HG03095 (cell line): ENCODE measurements at regions not wholly inside any gene's neighbourhood (a gene's known extent, or its start where the extent isn't known, plus 50 kb on each side); places are given as distances from the start of the nearest gene placed in this dataset.
"Not testable (repeated sequence)": the region's sequence is repeated elsewhere in the genome, so short reads cannot be mapped to it uniquely, and the experiment has no call there.

Source experiments
- ATAC-seq: cut with Tn5 transposase; IDR thresholded peaks from one replicate; pipeline ENCODE4 v1.9.1; 2021; ENCODE audit warnings: moderate library complexity; ENCODE audit not compliant: unreplicated experiment

DNA sequence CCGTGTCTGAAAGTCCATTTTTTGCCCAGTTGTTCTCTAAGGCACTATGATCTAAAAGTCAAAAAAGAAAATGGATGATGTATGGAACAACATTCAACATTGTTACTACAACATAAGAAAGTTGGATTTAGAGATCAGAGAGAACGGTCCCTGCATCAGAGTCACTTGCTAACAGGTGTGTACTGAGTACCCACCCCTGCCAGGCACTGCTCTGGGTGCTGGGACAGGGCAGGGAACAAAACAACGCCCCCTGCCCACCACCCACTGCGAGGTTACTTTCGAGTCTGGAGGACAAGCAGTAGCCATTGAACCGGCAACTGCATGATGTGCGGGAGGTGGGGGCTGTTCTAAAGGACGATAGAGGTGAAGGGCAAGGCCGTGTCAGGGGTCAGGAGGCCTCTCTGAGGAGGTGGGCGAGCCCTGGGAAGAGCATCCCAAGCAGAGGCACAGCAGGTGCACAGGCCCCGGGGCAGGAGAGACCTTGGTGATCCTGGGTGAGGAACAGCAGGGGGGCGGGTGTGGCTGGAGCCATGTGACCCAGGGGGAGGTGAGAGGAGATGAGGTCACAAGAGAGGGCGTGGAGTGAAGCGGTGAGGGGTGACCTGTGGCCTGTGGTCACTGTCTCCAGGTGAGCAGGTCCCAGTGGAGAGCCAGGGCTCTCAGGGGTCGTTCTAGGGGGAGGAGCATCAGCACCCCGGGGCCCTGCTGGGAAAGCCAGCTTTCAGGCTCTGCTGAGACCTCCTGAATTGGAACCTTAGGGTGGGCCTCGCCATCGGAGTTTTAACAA is 197.5 kb upstream of the SULF2 start:
- no peak for ATAC-seq

- no peak for ATAC-seq
Observed at GRCh38 chr20:47981222-47981621, 195.9 kb upstream of the SULF2 start.

- ATAC-seq: no peak
Observed at GRCh38 chr20:47980336-47981177, 195.3 kb upstream of the SULF2 start.

- not testable (repeated sequence) for ATAC-seq
Observed at GRCh38 chr20:47979361-47980095, 194.2 kb upstream of the SULF2 start.

DNA sequence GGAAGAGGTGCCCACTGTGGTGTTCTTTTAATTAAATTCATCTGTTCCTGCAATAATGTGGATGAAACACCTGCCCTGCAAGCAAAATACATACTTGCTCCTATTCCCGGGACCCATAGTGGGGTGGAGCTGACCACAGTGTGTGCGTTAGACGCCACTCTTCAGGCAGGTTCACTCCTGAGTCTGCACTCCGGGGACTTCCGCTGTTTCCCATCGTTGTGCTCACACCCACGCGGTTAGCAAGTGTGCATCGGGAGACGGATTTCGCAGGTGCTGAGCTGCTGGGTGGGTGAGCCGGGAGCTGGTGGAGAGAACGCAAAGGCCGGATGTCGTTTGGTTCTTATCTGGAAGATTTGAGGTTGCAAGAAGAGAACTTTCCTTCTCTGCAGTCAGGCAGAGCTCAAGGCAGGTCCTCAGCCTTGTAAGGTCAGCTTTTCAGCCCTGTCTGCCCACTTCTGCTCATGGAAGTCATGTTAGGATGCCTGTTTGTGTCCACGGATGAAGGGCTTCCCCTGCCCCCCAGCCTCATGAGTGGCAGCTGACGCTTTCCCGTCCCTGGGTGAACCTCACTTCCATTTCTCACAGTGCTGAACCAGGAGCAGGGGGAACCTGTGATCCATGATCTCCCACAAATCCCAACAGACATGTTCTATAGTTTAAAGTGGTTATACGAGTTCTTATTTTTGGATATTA is 193.3 kb upstream of the SULF2 start:
- not testable (repeated sequence) for ATAC-seq

DNA sequence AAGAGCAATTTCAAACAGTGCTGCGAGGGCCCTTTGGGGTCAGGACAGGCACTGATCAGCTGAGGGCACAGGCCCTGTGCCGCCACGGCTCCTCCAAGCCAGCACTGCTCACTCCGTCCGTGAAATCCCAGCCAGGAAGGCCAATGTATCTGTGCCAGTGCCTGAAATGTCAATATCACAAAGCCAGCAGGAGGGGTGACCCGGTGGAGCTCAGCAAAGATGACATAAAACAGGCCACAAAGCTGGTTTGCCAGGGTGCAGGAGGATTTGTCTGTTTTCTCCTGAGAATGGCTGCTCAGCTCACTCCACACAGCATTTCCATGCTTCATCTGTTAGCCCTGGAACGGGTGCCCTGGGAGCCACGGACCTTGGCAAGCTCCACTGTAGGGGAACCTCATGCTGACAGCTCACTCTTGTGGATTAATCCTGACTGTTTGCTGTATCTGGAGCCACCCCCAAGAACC is 192.5 kb upstream of the SULF2 start:
- ATAC-seq: not testable (repeated sequence)

DNA sequence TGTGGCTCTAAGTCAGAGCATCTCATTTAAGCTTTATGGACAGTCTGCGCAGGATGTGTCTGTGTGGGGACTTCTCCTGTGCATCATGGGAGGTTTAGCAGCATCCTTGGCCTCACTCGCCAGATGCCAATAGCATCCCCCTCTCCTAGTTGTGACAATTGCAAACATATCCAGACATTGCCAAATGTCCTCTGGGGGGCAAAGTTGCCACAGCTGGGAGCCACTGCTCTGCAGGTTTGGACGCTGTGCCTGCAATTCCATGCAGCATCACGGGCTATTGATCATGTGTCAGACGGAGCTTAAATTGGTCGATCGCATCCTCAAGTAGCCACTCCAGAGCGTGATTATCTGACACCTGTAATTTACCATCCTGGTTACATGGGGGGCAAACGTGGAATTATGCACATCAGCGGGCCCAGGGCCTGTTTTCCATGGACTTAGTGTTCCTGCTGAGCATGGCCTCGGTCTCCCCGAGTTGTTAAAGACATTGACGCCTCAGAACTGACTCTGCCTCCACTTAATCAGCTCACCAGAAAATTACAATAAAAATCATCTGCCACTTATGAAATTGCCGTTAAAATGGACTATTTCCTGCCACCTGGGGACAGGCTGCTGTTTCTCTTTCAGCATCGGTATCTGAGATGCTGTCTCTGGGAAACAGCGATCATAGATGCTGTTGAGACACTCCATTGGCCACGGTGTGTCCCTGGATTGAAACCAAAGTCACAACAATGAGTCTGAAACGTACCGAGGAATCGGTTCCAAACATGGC is 191.9 kb upstream of the SULF2 start:
- ATAC-seq: not testable (repeated sequence)

DNA sequence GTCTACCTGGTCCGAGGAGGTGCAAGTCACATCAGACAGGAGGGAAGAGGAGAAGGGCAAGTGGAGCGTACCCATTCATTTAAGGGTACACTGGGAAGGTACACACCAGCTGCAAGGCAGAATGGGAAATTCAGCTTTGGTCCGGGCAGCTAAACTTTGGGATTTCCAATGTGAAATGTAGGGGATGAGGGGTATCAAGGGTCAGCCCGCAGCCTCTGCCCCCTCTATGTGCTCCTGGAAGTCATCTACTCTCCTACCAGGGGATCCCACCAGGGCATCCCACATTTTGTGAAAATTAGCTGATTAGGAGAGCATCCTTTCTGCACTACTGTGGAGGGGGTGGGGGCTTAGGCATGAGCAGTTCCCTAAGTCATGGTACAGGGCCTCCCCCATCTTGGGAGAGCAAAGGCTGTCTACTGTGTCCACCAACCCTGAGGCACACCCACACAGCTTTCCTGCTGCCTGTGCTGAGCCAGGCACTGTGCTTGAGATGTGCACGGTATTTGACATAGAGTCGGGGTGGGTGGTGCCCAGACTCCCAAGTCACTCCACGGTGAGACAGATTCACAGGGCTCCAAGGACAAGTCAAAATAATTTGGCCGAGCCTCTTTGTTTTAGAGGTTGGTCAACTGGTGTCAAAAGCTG is 189.1 kb upstream of the SULF2 start:
- ATAC-seq: no peak

DNA sequence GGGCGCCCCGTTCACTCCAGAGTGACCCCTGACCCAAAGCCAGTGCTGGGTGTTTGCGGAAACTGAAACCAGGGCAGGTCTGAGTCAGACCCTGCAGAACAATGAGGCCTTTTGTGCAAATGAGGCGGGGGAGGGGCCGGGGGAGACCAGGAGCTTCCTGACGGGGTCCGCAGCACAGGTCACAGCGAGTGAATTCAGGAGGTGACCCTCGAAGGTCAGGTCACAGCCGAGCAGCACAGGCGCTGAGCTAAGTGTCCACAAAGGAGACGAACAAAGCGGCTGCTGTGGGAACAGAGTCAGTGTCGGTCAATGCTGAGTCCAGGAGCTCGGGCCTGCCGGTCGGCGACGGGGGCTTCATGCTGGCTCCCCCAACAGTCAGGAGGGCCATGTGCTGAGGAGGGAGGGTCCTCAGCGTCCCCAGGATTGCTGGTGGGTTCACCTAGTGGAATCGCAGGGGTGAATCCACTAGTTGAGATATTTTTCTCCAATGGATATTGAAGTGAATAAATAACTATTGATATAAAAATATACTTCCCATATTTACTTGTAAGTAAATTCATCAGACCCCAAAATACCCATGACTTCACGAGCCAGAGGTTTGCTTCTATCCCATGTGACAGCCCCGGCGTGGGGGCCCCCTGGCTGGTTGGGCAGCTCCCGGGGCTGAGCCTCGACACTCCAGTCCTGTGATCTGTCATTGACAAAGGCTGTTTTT is 188.4 kb upstream of the SULF2 start:
- ATAC-seq: no peak

- no peak for ATAC-seq
Observed at GRCh38 chr20:47972916-47973309, 187.6 kb upstream of the SULF2 start.

DNA sequence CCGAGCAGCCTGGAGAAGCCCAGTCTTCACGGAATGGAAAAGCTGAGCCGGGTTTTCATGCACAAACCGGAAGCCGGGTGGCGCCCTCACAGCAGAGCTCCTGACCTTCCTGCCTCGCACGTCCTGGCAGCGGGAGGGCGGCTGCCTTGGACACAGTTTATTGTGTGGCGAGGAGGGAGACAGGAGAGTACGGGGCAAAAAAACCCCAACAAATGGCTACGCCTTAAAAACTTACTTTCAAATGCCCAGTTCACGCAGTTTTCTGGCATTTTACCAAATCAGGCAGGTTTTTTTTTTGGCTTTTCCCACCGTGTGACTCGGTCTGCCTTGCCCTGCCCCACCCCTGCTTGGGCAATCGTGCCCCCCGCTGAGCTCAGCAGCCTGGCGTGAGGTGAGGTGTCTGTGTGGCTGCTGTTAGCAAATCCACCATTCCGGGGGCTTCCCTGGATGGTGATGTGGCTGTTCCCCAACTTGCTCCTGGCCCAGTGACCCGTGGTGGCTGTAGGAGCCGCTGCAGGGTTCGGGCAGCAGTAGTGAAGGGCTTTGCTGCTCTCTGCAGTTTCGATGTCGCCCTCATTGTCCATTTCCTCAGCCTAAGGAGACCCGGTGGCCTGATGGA is 187.1 kb upstream of the SULF2 start:
- not testable (repeated sequence) for ATAC-seq

DNA sequence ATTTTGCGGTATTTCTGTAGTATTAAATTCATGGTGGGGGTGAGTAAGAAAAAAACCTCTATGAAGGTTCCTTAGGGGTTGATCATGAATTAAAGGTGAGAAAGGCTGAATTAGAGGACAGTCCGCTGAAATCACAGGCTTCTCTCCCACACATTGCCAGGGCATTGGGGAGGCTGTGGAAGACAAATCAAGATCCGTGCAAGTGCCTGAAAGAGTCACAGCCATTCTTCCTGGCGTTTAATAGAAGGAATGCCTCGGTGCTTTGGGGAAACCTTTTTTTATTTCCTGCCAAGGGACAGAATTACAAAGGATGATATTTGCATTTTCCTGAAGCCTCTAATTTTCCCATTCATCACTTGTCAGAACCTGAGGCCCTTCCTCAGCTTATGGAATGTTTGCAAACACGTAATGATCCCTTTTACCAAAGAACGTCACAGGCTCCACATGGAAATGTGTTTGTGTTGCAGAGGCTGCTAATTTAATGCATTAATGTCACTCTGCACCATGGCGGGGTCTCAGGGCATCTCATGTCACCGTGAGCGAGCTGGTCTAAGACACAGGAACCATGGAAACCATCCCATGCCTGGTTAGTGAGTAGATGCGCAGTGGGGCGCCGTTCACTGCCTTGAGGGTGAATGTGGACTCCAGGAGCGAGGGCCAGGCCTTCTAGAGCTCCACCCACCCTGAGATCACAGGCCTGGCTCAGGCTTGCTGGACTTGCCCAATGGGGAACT is 185.9 kb upstream of the SULF2 start:
- ATAC-seq: no peak

DNA sequence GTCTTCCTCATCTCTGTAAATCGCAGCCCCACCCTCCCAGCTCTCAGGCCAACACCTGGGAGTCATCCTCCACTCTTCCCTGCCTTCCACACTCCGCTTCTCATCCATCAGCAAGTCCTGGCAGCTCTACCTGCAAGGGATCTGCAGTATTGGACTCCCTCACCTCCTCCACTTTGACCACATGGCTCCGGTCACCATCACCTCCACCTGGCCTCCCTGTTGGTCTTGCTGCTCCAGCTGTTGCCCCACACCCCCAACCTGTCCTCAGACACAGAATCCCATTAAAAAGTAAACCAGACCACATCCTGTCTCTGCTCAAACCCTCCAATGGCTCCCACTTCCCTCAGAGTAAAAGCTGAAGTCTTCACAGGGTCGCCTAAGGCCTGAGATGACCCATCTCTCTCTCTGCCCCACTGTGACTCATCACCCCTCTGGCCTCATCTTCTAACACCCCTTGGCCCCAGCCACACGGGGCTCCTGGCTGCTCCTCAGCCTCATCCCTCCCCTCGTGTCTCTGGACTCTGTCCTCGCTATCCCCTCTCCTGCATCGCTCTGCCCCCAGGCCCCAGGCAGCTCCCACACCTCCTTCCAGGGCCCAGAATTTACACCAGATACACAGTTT is 185.1 kb upstream of the SULF2 start:
- ATAC-seq: no peak

GRCh38 chr20:47969426-47969825 is 184.1 kb upstream of the SULF2 start:
- ATAC-seq: no peak

GRCh38 chr20:47968541-47969310 is 183.4 kb upstream of the SULF2 start:
- ATAC-seq: no peak

GRCh38 chr20:47964149-47964548 is 178.9 kb upstream of the SULF2 start:
- no peak for ATAC-seq

DNA sequence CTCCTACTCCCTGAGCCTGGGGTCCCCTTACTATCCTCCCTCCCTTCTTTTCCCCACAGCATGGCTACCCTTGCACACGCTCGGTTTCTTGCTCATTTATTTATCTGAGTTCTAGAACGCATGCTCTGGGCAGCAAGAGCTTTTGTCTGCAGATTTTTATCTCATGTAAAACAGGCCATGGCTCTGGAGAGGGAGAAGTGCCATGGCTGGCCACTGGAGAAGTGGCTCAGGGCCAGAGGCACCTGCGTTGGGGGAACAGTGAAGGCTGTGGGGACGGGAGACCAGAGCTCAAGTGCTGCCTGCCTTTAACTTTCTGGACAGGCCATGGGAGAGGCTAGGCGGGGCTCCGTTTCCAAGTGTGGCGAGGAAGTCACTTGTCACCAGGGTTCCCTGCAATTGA is 177.7 kb upstream of the SULF2 start:
- ATAC-seq: no peak
